Upper lobe of left lung (tissue), 6 donors: ENCODE measurements at regions not wholly inside any gene's neighbourhood (a gene's known extent, or its start where the extent isn't known, plus 50 kb on each side); places are given as distances from the start of the nearest gene placed in this dataset.

Source experiments
- ATAC-seq, 2 donors: fragments of 200-7000 bp; cut with Tn5 transposase; one replicate each; pipeline ENCODE4 v1.9.1; 2022; ENCODE audit warnings: mild to moderate bottlenecking in 2 of 2, moderate library complexity in 2 of 2; ENCODE audit not compliant: low FRiP score in 2 of 2
- DNase-seq, 2 donors: peaks; one replicate each; pipeline ENCODE4 v3.0.0-alpha.2; 2019 to 2020
- H3K27ac ChIP-seq, 4 donors: fragments of 200-600 bp; sonication (generic); one replicate each; pipeline ENCODE4 v1.5.1; 2016 to 2019
- H3K27me3 ChIP-seq, 4 donors: fragments of 200-600 bp; sonication (generic); one replicate each; pipeline ENCODE4 v1.5.1; 2017 to 2019
- H3K36me3 ChIP-seq, 4 donors: fragments of 200-600 bp; sonication (generic); one replicate each; pipeline ENCODE4 v1.5.1; 2016 to 2019
- H3K4me1 ChIP-seq, 4 donors: fragments of 200-600 bp; sonication (generic); one replicate each; pipeline ENCODE4 v1.5.1; 2018 to 2019
- H3K4me3 ChIP-seq, 4 donors: fragments of 200-600 bp; sonication (generic); one replicate each; pipeline ENCODE4 v1.5.1; 2017 to 2019; ENCODE audit warnings: mild to moderate bottlenecking in 2 of 4, moderate library complexity in 1 of 4
- H3K9me3 ChIP-seq, 4 donors: fragments of 200-600 bp; sonication (generic); one replicate each; pipeline ENCODE4 v1.5.1; 2018 to 2019
- EP300 ChIP-seq, 4 donors: sonication (generic); formaldehyde crosslinking; IDR thresholded peaks; one replicate each; pipeline ENCODE4 v1.5.1; 2017; ENCODE audit warnings: antibody characterized with exemption in 4 of 4, control low read depth in 2 of 4
- POLR2A ChIP-seq, 4 donors: fragments of 450-650 bp; IDR thresholded peaks; one replicate each; pipeline ENCODE4 v1.5.1; 2016 to 2017; ENCODE audit warnings: antibody characterized with exemption in 4 of 4, mild to moderate bottlenecking in 2 of 4
- POLR2AphosphoS5 ChIP-seq, 2 donors: sonication (generic); formaldehyde crosslinking; IDR thresholded peaks; one replicate each; pipeline ENCODE4 v1.5.1; 2017; ENCODE audit warnings: antibody characterized with exemption in 2 of 2
- WGBS, 2 donors: methylation state at CpG; one replicate each; pipeline ENCODE4 v1.1.5; 2017 to 2018; 5-methylcytosine and 5-hydroxymethylcytosine counted together
- TF ChIP-seq, protein P1 (sequence below), 6 experiments: fragments of 450-650 bp in 4 of 6; fragments of 200-600 bp in 2 of 6; sonication (generic) in 2 of 6; IDR thresholded peaks; one replicate each; pipeline ENCODE4 v1.5.1; 2016 to 2019; ENCODE audit warnings: antibody characterized with exemption in 6 of 6
- donor health status: DM: no; HTN: no; CAD: no; lungs with moderate emphysema.
- donor health status: DM: no; HTN: yes; CAD: no; lungs with severe emphysema.

DNA sequence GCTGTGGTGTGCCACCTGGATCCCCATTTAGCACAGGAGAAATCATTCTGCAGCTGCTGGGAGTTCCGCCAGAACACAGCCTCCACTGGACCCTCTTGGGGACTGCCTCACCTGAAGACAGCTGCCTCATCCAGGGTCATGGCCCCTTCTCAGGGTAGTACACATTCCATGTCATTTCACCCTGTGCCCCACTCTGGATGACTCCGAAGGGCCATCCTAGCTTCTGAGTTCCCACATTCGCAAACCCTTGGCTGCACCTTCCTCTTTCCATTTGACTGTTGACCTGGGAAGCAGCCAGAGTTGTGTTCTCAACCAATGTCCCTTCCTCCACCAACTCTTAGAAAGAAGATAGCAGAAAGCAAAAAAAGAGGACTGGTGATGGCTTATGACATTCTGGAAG is 125.6 kb upstream of the TBX20 start:
- Histone ChIP-seq H3K9me3 (no peaks in the 10 kb centered on the region), H3K27me3 (no peaks in the 10 kb centered on the region), H3K4me1 (peaks cover 0 to 6% (median 0%) of the 10 kb centered on the region in 4 donors), H3K27ac (no peak overlapping the region), H3K36me3 (no peaks in the 10 kb centered on the region), H3K4me3 (no peak overlapping the region)
- TF ChIP-seq, protein P1, sequence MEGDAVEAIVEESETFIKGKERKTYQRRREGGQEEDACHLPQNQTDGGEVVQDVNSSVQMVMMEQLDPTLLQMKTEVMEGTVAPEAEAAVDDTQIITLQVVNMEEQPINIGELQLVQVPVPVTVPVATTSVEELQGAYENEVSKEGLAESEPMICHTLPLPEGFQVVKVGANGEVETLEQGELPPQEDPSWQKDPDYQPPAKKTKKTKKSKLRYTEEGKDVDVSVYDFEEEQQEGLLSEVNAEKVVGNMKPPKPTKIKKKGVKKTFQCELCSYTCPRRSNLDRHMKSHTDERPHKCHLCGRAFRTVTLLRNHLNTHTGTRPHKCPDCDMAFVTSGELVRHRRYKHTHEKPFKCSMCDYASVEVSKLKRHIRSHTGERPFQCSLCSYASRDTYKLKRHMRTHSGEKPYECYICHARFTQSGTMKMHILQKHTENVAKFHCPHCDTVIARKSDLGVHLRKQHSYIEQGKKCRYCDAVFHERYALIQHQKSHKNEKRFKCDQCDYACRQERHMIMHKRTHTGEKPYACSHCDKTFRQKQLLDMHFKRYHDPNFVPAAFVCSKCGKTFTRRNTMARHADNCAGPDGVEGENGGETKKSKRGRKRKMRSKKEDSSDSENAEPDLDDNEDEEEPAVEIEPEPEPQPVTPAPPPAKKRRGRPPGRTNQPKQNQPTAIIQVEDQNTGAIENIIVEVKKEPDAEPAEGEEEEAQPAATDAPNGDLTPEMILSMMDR (IDR thresholded peaks at IDR 0.05) = no peak
- no peak for TF ChIP-seq POLR2A (IDR thresholded peaks at IDR 0.05)
- ATAC-seq (peak in 1 of 2 donors; percentile 61), DNase-seq (no peak)
- WGBS, 2 donors = 89 to 91% methylated on average over 3 of the region's 3 CpGs

DNA sequence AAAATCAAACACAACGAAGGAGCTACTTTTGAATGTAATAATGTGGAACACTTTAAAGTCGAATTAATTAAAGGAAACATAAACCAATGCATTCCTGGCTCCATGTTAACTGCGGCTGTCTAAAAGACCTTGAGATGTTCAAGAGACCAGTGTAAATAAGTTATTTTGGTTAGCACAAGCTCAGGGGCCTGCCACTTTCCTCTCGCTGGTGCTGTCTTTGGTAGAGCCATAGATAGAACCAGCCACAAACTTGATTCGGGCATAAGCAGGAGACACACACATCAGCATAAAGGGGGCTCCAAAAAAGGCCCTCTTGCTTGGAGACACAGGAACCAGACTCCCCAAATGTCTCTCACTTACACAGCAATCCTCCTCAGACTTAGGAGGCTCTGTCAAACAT is 121.6 kb upstream of the TBX20 start:
- Histone ChIP-seq H3K27me3 (no peaks in the 10 kb centered on the region), H3K9me3 (no peaks in the 10 kb centered on the region), H3K4me3 (no peak overlapping the region), H3K27ac (no peak overlapping the region), H3K36me3 (no peaks in the 10 kb centered on the region), H3K4me1 (peaks cover 0 to 1% (median 0%) of the 10 kb centered on the region in 4 donors)
- TF ChIP-seq POLR2A (IDR thresholded peaks at IDR 0.05) (no peak), POLR2AphosphoS5 (IDR thresholded peaks at IDR 0.05) (no peak), EP300 (IDR thresholded peaks at IDR 0.05) (no peak)
- TF ChIP-seq, protein P1 (IDR thresholded peaks at IDR 0.05) = no peak
- no peak for ATAC-seq
- DNase-seq = no peak
- WGBS, 2 donors = 67 to 76% methylated on average over 5 of the region's 5 CpGs

DNA sequence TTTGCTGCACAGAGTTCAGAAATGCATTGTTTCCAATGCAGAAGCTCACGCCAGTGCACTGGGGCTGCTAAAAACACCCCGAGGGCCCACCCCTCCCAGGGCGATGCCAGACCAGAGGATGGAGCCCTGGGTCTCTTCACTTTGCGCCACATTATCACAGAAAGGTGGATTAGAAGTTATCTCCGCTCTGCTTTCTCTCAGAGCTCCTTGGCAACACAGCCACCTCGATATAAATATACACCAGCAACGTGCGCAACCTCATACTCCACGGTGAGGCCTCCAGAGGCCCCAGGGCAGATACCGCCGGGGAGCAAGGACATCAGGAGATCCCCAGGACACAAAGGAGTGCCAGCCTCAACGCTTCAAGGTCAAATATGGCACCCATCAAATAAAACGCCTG is 121.0 kb upstream of the TBX20 start:
- ATAC-seq = no peak
- no peaks in the 10 kb centered on the region for H3K4me1 ChIP-seq
- no peaks in the 10 kb centered on the region for H3K9me3 ChIP-seq
- H3K36me3 ChIP-seq = no peaks in the 10 kb centered on the region
- no peak overlapping the region for H3K4me3 ChIP-seq
- no peak for TF ChIP-seq EP300 (IDR thresholded peaks at IDR 0.05)
- no peak for TF ChIP-seq POLR2AphosphoS5 (IDR thresholded peaks at IDR 0.05)
- TF ChIP-seq, protein P1 (IDR thresholded peaks at IDR 0.05) = no peak
- no peaks in the 10 kb centered on the region for H3K27me3 ChIP-seq
- DNase-seq = no peak
- WGBS, 2 donors = 76 to 87% methylated on average over 13 of the region's 13 CpGs
- no peak overlapping the region for H3K27ac ChIP-seq

DNA sequence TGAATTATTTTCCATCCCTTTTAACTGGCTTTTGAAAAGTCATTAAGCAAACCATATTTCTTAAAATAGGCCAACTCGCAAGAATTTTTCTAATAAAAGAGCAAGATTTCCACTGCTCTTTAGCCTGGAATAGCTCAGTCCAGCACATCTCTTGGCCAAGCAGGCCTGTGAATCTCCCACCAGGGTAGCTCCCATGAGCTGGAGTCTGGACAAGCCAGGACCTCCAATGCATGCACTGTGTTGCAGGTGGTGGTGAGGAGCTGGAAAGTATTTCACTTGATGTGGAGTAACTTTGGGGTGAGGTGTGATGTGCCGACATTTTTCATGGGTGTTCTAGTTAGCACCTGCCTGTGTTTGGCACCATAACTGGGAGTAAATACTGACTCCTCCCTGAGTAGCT is 117.3 kb upstream of the TBX20 start:
- H3K4me1 ChIP-seq = no peaks in the 10 kb centered on the region
- H3K36me3 ChIP-seq = no peaks in the 10 kb centered on the region
- no peak overlapping the region for H3K27ac ChIP-seq
- ATAC-seq = no peak
- no peak overlapping the region for H3K4me3 ChIP-seq
- 89 to 95% methylated on average over 2 of the region's 2 CpGs for WGBS, 2 donors
- TF ChIP-seq EP300 (IDR thresholded peaks at IDR 0.05) (no peak), POLR2AphosphoS5 (IDR thresholded peaks at IDR 0.05) (no peak), POLR2A (IDR thresholded peaks at IDR 0.05) (no peak)
- TF ChIP-seq, protein P1 (IDR thresholded peaks at IDR 0.05) = no peak
- no peaks in the 10 kb centered on the region for H3K9me3 ChIP-seq
- no peaks in the 10 kb centered on the region for H3K27me3 ChIP-seq
- DNase-seq = no peak

DNA sequence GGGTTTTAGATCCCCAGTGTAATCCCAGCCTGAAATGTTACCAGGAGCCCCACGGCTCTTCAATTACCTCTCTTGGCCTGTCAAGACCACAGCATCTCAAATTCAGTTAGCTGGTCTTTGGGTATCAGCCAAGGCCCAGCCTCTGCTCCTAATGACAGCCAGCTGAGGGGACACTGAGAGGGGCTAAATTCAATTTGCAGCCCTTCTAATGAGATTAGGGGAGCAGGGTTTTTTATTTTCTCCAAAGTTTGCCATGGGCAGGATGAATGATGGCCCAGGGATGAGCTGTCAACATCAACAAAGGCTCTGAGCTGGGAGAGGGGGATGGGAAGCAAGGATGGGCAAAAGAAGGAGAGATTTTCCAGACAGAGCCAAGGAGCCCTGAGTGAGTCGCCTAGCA is 116.8 kb upstream of the TBX20 start:
- H3K9me3 ChIP-seq = no peaks in the 10 kb centered on the region
- TF ChIP-seq POLR2A (IDR thresholded peaks at IDR 0.05) (no peak), POLR2AphosphoS5 (IDR thresholded peaks at IDR 0.05) (no peak)
- TF ChIP-seq, protein P1 (IDR thresholded peaks at IDR 0.05) = no peak
- 66 to 86% methylated on average over 2 of the region's 2 CpGs for WGBS, 2 donors
- no peak overlapping the region for H3K27ac ChIP-seq
- H3K36me3 ChIP-seq = no peaks in the 10 kb centered on the region
- H3K4me1 ChIP-seq = no peaks in the 10 kb centered on the region
- no peaks in the 10 kb centered on the region for H3K27me3 ChIP-seq
- ATAC-seq (no peak), DNase-seq (no peak)
- no peak overlapping the region for H3K4me3 ChIP-seq
